NCI-H1092 treated with DMSO at 0.1 percent for 48 hours (cell line): ENCODE measurements at regions not wholly inside any gene's neighbourhood (a gene's known extent, or its start where the extent isn't known, plus 50 kb on each side); places are given as distances from the start of the nearest gene placed in this dataset.
A peak's percentile ranks its signal among the peaks of the same experiment; 100 is the strongest.

Experiments used
- DNase-seq: peaks from one replicate; lab custom pipeline; 2025; lab: John Stamatoyannopoulos, UW

- no peak for DNase-seq
Measured at GRCh38 chr14:100659345-100660001, 67.2 kb upstream of the DLK1 start.

- DNase-seq = no peak
Measured at GRCh38 chr14:100660498-100660881, 66.2 kb upstream of the DLK1 start.

- DNase-seq = peak; percentile 44
Measured at GRCh38 chr14:100660882-100661635, 65.6 kb upstream of the DLK1 start.

- DNase-seq = peak; percentile 47
Measured at GRCh38 chr14:100662879-100663760, 63.6 kb upstream of the DLK1 start.

- DNase-seq = no peak
Measured at GRCh38 chr14:100663761-100664052, 63.0 kb upstream of the DLK1 start.

GRCh38 chr14:100664231-100664630 lies 62.5 kb upstream of the DLK1 start:
- DNase-seq = no peak

GRCh38 chr14:100664841-100665510 lies 61.7 kb upstream of the DLK1 start:
- DNase-seq = no peak

GRCh38 chr14:100665511-100666032 lies 61.1 kb upstream of the DLK1 start:
- DNase-seq = no peak

GRCh38 chr14:100666403-100666802 lies 60.3 kb upstream of the DLK1 start:
- DNase-seq = no peak

GRCh38 chr14:100666851-100667250 lies 59.8 kb upstream of the DLK1 start:
- DNase-seq = no peak

GRCh38 chr14:100667656-100668055 lies 59.0 kb upstream of the DLK1 start:
- DNase-seq = no peak

GRCh38 chr14:100668352-100668751 lies 58.3 kb upstream of the DLK1 start:
- no peak for DNase-seq

GRCh38 chr14:100669011-100669412 lies 57.7 kb upstream of the DLK1 start:
- no peak for DNase-seq

GRCh38 chr14:100669468-100669867 lies 57.2 kb upstream of the DLK1 start:
- DNase-seq = no peak

- peak; percentile 60 for DNase-seq
Measured at GRCh38 chr14:100670017-100670752, 56.5 kb upstream of the DLK1 start.

GRCh38 chr14:100670753-100671049 lies 56.0 kb upstream of the DLK1 start:
- peak; percentile 64 for DNase-seq

GRCh38 chr14:100671386-100671901 lies 55.2 kb upstream of the DLK1 start:
- no peak for DNase-seq

GRCh38 chr14:100671906-100672305 lies 54.8 kb upstream of the DLK1 start:
- DNase-seq = no peak

- peak; percentile 97 for DNase-seq
Measured at GRCh38 chr14:100673085-100673806, 53.4 kb upstream of the DLK1 start.

- DNase-seq = no peak
Measured at GRCh38 chr14:100673807-100674154, 52.9 kb upstream of the DLK1 start.

- DNase-seq = peak; percentile 22
Measured at GRCh38 chr14:100674428-100674827, 52.3 kb upstream of the DLK1 start.
